ENCODE measurements at regions not wholly inside any gene's neighbourhood (a gene's known extent, or its start where the extent isn't known, plus 50 kb on each side); places are given as distances from the start of the nearest gene placed in this dataset.

- TF ChIP-seq CTCF (IDR thresholded peaks at IDR 0.05) = no peak
- TF ChIP-seq EZH2 (IDR thresholded peaks at IDR 0.05; ENCODE audit: borderline replicate concordance, insufficient read depth, low read depth, low read length, poor library complexity, severe bottlenecking) = no peak
Measured at GRCh38 chr12:111175396-111176094, 193.3 kb downstream of the PHETA1 start.
